GM21367 (cell line): ENCODE measurements at regions not wholly inside any gene's neighbourhood (a gene's known extent, or its start where the extent isn't known, plus 50 kb on each side); places are given as distances from the start of the nearest gene placed in this dataset.

Experiments
- ATAC-seq: cut with Tn5 transposase; IDR thresholded peaks from one replicate; pipeline ENCODE4 v1.9.1; 2021; ENCODE audit not compliant: unreplicated experiment

GRCh38 chr1:192943522-192943921 lies 115.6 kb downstream of the UCHL5 start:
- no peak for ATAC-seq

- no peak for ATAC-seq
These were observed 113.6 kb downstream of the UCHL5 start for GRCh38 chr1:192945390-192946130.

- ATAC-seq = no peak
These were observed 109.4 kb downstream of the UCHL5 start for GRCh38 chr1:192949783-192950182.

GRCh38 chr1:192950926-192951325 lies 108.2 kb downstream of the UCHL5 start:
- no peak for ATAC-seq

- peak; percentile 93 for ATAC-seq
These were observed 107.3 kb downstream of the UCHL5 start for GRCh38 chr1:192951691-192952460.

GRCh38 chr1:192952646-192953045 lies 106.5 kb downstream of the UCHL5 start:
- no peak for ATAC-seq

GRCh38 chr1:192954705-192955265 lies 104.4 kb downstream of the UCHL5 start:
- ATAC-seq = no peak

GRCh38 chr1:192958350-192958749 lies 100.8 kb downstream of the UCHL5 start:
- no peak for ATAC-seq

- ATAC-seq = no peak
These were observed 100.3 kb downstream of the UCHL5 start for GRCh38 chr1:192958871-192959270.

- ATAC-seq = peak; percentile 54
These were observed 99.4 kb downstream of the UCHL5 start for GRCh38 chr1:192959657-192960186.
